ENCODE measurements at regions not wholly inside any gene's neighbourhood (a gene's known extent, or its start where the extent isn't known, plus 50 kb on each side); places are given as distances from the start of the nearest gene placed in this dataset.

GRCh38 chr1:87888446-87888845, 559.8 kb downstream of the LMO4 start:
- no peak for DNase-seq

GRCh38 chr1:87894062-87894461, 565.4 kb downstream of the LMO4 start:
- DNase-seq: no peak

- no peak for DNase-seq
Measured at GRCh38 chr1:87897481-87897880, 568.8 kb downstream of the LMO4 start.

GRCh38 chr1:87898431-87898830, 569.8 kb downstream of the LMO4 start:
- DNase-seq: no peak

- no peak for DNase-seq
Measured at GRCh38 chr1:87899017-87899416, 570.3 kb downstream of the LMO4 start.

- DNase-seq: no peak
Measured at GRCh38 chr1:87899746-87900145, 571.1 kb downstream of the LMO4 start.

GRCh38 chr1:87902830-87903229, 574.1 kb downstream of the LMO4 start:
- DNase-seq: no peak

- no peak for DNase-seq
Measured at GRCh38 chr1:87903242-87903641, 574.6 kb downstream of the LMO4 start.

- no peak for DNase-seq
Measured at GRCh38 chr1:87904651-87905050, 576.0 kb downstream of the LMO4 start.

GRCh38 chr1:87905651-87906050, 577.0 kb downstream of the LMO4 start:
- DNase-seq: no peak

GRCh38 chr1:87906078-87906477, 577.4 kb downstream of the LMO4 start:
- no peak for DNase-seq

GRCh38 chr1:87913361-87913760, 584.7 kb downstream of the LMO4 start:
- DNase-seq: no peak

GRCh38 chr1:87914396-87914795, 585.7 kb downstream of the LMO4 start:
- DNase-seq: no peak

GRCh38 chr1:87915771-87916170, 587.1 kb downstream of the LMO4 start:
- no peak for DNase-seq

- DNase-seq: no peak
Measured at GRCh38 chr1:87916965-87917364, 588.3 kb downstream of the LMO4 start.

GRCh38 chr1:87918398-87918797, 589.7 kb downstream of the LMO4 start:
- DNase-seq: no peak

- no peak for DNase-seq
Measured at GRCh38 chr1:87922885-87923284, 594.2 kb downstream of the LMO4 start.

GRCh38 chr1:87926131-87926830, 597.6 kb downstream of the LMO4 start:
- no peak for DNase-seq

GRCh38 chr1:87926921-87927320, 598.2 kb downstream of the LMO4 start:
- DNase-seq: no peak

GRCh38 chr1:87927391-87928280, 599.0 kb downstream of the LMO4 start:
- DNase-seq: no peak

- no peak for DNase-seq
Measured at GRCh38 chr1:87928623-87929022, 599.9 kb downstream of the LMO4 start.

GRCh38 chr1:87929906-87930305, 601.2 kb downstream of the LMO4 start:
- DNase-seq: no peak

GRCh38 chr1:87930796-87931195, 602.1 kb downstream of the LMO4 start:
- DNase-seq: no peak

- no peak for DNase-seq
Measured at GRCh38 chr1:87933171-87933570, 604.5 kb downstream of the LMO4 start.
